GM21447 (cell line): ENCODE measurements at regions not wholly inside any gene's neighbourhood (a gene's known extent, or its start where the extent isn't known, plus 50 kb on each side); places are given as distances from the start of the nearest gene placed in this dataset.

ENCODE experiments used
- ATAC-seq: cut with Tn5 transposase; IDR thresholded peaks from one replicate; pipeline ENCODE4 v1.9.1; 2021; ENCODE audit not compliant: unreplicated experiment

DNA sequence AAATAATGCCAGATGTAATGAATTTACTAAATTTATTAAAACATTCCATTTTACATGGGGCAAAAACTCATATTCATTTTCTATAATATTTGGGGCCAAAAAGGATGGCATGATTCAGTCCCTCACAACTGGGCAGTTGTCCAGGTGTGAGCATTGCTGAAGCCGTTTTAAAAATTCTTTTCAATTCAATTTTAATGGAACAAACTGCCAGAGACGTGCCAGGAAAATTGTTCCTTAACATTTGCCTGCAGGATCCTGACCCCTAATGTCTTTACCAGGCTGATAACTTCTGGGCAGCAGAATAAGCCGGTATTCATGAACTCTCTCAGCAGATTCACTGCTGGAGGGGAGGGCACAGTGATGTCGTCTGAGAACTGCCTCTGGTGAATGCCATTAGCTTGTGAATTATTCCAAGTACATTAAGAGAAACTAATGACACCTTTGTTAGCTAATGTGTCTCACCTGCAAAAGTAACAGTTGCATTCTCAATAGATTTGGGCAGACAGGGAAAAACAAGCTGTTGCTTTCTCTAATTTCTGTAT, 1445.1 kb upstream of the TENM3 start:
- no peak for ATAC-seq

GRCh38 chr4:180799798-180800197, 1443.4 kb upstream of the TENM3 start:
- no peak for ATAC-seq

- ATAC-seq = no peak
These were observed 1438.1 kb upstream of the TENM3 start for GRCh38 chr4:180805101-180805500.

DNA sequence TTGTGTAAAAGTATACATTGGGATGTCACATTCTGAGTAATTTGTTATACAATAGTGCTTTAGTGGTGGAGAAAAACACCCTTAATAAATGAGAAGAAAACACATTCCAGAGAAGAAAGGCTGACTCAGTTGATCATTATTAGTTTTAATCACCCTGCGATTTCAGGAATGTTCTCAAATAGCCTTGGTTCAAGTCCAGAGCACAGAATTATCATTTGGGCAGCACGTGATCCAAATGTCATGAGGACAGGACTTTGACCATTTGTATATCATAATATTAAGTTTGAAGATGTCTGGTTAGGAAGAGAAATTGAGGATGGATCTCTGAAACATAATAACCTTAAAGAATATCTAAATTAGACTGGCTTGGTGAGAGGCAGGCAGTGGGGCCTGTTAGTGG, 1434.3 kb upstream of the TENM3 start:
- ATAC-seq = no peak

DNA sequence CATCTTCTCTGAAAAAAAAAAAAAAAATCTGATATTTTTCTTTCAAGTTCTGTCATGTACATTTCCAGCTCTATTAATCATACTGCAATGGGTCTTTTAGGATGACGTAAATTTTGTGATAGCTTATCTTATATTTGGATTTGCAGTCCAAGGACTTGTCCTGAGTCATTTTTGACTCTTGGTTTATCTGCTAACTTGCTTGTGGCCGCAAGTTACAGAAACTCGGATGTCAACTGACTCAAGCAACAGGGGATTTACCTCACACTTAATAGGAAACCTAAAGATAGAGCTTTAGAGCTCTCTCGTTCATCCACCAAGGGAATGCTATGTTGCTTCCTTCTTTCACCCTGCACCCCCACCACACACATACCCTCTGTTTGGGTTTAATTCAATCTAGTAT, 1433.8 kb upstream of the TENM3 start:
- ATAC-seq = no peak

DNA sequence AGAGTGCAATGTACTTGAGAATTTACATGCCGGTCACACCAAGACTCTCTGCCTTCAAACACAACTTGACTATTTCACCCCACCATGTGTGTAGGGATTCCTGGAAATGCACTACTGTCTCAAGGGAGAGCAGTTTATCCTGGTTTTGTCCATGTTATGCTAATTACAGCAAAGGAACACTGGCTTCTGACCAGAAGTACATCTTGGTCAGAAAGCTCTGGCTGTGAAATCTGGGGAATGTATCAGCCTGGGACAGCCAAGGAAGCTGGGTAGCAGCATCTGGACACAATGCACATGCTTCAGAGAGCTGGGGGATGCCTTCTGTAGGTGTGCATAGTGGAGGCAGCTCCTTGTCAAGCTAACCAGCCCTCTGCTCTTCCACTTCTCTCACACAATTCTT, 1432.6 kb upstream of the TENM3 start:
- no peak for ATAC-seq

DNA sequence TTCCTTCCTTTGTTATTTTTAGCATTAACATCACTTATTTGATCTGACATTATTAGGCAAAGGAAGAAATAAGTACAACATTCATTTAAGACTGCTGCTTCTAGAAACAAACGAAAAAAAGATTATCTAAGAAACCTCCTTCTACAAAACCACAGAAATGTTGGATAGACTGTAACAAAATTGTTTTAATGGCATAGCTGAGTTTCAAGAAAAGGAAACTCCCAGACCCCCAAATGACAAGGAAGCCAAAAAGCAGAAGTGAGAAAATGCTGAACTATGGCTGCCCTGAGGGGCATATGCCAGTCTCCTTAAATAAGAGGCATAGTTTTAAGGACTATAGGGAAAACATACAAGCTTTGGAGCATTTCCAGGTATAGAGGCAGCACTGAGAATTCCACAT, 1431.6 kb upstream of the TENM3 start:
- no peak for ATAC-seq

GRCh38 chr4:180812783-180813182, 1430.4 kb upstream of the TENM3 start:
- no peak for ATAC-seq

GRCh38 chr4:180814875-180815417, 1428.3 kb upstream of the TENM3 start:
- no peak for ATAC-seq

- no peak for ATAC-seq
These were observed 1425.7 kb upstream of the TENM3 start for GRCh38 chr4:180817529-180817928.

DNA sequence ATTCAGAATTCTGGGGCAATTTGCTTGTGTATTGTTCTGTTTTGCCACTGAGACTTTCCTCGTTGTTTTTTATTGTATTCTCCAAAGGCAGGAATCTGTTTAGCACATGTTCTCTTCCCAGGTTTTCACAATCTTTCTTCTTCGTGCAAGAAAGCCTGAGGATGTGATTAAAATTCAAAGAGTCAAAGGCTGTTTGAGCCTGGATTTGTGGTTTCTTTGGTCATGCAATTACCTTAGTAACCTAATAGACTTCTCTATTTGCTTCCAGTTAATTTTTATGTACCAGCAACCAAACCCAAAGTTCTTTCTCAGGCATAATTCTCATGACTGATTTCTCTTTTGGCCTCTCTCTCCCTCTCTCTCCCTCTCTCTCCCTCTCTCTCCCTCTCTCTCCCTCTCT, 1420.1 kb upstream of the TENM3 start:
- ATAC-seq = no peak

DNA sequence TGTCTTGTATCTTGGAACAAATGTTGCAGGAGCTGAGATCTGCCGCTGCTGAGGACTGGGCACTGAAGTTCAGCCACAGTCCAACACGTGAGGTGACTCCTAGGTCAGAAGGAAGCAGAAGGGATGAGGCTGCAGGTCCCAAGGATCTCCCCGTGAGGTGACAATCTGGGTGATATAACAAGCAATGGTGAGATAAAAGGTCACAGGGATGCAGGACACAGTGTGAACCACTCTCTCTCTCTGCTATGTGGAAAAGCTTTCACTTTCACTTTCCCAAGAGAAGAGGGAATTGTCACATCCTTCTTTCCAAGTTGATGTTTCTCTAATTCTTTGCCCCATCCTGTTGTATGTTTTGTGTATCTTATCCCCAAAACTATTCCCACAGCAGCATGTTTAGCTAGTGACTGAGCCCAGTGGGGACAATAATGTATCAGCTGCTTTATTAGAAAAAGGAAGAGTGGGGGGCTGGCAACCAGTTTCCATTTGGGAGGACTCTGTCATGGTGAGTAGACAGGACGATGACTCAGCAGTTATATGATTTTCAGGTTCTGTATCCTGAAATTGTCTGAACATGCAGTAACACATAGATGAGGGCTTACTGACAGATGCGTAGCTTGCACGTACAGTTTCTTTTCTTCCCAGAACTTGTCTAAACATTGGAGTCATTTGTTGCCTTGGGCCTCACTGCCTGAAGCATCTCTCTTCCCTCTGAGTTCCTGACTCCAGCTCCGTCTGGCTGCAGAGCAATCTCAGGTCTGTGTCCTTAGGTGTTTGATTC, 1415.8 kb upstream of the TENM3 start:
- no peak for ATAC-seq

DNA sequence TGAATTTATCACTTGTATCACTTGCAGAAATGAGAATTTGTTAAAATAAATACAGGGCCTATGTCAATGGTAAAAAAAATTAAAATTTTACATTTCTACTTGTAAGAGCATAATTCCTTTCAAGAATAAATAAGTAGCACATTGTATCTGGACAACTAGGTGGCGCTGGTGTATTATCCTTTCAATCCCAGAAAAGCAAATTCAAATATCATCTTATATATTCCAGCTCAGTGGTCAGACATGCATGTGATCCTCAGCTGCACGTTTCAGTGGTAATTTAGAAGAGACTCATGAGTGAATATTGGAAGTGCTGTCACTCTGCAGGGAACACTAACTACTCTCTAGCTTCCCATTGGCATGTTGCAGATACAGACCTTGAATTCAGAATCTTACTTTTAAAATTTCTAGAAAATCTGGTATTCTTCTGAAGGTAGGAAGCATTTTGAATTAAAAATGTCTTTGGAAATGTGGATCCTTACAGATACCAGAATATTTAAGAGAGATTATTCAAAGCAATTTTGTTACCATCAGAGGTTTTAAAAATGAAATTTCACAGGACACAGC, 1414.7 kb upstream of the TENM3 start:
- no peak for ATAC-seq

GRCh38 chr4:180832073-180832472, 1411.1 kb upstream of the TENM3 start:
- no peak for ATAC-seq

- ATAC-seq = no peak
These were observed 1403.1 kb upstream of the TENM3 start for GRCh38 chr4:180840142-180840541.

DNA sequence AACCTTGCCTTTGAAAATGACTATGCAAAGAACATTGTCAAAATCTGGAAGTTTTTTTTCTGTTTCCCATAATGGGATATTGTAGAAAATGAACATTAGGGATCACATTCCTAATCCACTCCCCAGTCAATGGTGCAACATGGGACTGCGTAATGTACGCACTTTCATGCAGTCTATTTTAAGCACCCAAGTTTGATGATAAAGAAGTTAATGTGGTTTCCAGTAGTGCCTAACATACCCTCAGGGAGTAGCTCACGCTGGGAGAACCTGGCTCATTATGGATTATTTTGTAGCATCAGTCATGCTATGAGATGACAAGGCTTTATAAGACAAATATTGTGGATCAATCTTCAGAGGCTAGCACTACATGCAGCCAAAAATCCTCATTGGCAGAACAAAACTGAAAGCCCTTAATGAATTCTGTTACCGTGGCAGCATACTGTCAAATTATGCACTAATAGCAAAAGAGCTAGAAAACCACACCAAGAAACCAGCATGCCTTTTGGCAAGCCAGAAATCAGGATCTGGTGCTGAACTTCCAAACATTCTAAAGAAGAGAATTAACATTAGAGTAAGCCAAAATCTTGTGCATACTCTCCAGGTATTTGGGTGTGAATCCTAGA, 1392.8 kb upstream of the TENM3 start:
- no peak for ATAC-seq

GRCh38 chr4:180852738-180853137, 1390.5 kb upstream of the TENM3 start:
- ATAC-seq = no peak

GRCh38 chr4:180855184-180855583, 1388.0 kb upstream of the TENM3 start:
- ATAC-seq = no peak

GRCh38 chr4:180860089-180860720, 1383.0 kb upstream of the TENM3 start:
- no peak for ATAC-seq

DNA sequence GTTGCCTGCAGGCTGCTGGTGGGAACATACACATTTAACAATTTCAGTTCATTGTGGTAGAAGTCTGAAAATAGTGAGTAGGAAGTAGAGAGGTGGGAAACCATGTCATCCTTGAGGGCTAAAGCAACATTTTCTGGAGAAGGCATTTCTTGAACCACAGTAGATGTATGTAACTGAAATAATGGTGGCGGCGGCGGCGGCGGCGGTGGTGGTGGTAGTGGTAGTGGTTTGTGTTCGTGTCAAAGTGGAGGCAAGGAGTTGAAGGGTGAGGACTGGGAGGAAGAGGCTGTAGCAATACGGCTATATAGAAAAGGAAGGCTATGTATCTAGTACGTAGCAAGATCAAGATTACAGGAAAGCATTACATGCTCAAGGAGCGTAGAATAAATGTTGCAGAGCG, 1381.6 kb upstream of the TENM3 start:
- ATAC-seq = no peak

- no peak for ATAC-seq
These were observed 1376.1 kb upstream of the TENM3 start for GRCh38 chr4:180866933-180867643.
